ENCODE measurements at regions not wholly inside any gene's neighbourhood (a gene's known extent, or its start where the extent isn't known, plus 50 kb on each side); places are given as distances from the start of the nearest gene placed in this dataset.

DNA sequence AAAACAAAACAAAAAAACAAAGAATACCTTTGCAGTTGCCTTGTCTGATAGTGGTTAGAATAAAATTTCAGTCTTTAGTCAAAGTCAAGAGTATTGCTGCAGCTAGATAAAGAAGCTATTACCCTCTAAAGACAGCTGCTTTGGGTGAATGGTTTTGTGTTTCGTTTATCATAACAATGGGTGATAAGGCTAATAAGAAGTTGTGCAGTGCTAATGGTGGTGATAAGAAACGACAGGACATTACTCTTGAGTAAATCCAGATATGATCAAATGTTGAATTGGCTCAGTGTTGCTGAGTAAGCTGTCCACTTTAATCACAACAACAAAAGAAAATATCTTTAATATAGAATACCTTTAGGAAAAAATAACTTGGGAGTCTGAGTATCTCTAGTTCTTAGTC lies 1825.3 kb downstream of the SLITRK5 start:
- H3K4me3 ChIP-seq (ENCODE audit: insufficient read depth, low read length, poor library complexity, severe bottlenecking) = no peak overlapping the region
- no peak overlapping the region for H3K9ac ChIP-seq (ENCODE audit: low read length)
- H3K9me2 ChIP-seq (replicated peaks; ENCODE audit: insufficient read depth, low read length) = no peaks in the 10 kb centered on the region
- no peaks in the 10 kb centered on the region for H4K20me1 ChIP-seq (ENCODE audit: low read depth, low read length)
- H2AFZ ChIP-seq (ENCODE audit: low read depth, low read length, severe bottlenecking) = no peak overlapping the region
- no peaks in the 10 kb centered on the region for H3F3A ChIP-seq (ENCODE audit: insufficient read depth)
- no peaks in the 10 kb centered on the region for H3K79me2 ChIP-seq (ENCODE audit: insufficient read depth, low read length)
- no peaks in the 10 kb centered on the region for H3K27me3 ChIP-seq (ENCODE audit: low read length)
- TF ChIP-seq, protein P1, sequence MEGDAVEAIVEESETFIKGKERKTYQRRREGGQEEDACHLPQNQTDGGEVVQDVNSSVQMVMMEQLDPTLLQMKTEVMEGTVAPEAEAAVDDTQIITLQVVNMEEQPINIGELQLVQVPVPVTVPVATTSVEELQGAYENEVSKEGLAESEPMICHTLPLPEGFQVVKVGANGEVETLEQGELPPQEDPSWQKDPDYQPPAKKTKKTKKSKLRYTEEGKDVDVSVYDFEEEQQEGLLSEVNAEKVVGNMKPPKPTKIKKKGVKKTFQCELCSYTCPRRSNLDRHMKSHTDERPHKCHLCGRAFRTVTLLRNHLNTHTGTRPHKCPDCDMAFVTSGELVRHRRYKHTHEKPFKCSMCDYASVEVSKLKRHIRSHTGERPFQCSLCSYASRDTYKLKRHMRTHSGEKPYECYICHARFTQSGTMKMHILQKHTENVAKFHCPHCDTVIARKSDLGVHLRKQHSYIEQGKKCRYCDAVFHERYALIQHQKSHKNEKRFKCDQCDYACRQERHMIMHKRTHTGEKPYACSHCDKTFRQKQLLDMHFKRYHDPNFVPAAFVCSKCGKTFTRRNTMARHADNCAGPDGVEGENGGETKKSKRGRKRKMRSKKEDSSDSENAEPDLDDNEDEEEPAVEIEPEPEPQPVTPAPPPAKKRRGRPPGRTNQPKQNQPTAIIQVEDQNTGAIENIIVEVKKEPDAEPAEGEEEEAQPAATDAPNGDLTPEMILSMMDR (IDR thresholded peaks at IDR 0.05; ENCODE audit: insufficient read depth, low read length, poor library complexity, severe bottlenecking) = no peak
- TF ChIP-seq EZH2phosphoT487 (conservative IDR thresholded peaks at IDR 0.05; ENCODE audit: low read length) = no peak
- H3K9me3 ChIP-seq (ENCODE audit: insufficient read depth, low read length) = no peaks in the 10 kb centered on the region
- no peak overlapping the region for H3K4me2 ChIP-seq (ENCODE audit: low read depth, low read length, poor library complexity, severe bottlenecking)
- no peaks in the 10 kb centered on the region for H3K36me3 ChIP-seq (ENCODE audit: low read length)
- no peak overlapping the region for H3K27ac ChIP-seq (ENCODE audit: low read depth, low read length)

DNA sequence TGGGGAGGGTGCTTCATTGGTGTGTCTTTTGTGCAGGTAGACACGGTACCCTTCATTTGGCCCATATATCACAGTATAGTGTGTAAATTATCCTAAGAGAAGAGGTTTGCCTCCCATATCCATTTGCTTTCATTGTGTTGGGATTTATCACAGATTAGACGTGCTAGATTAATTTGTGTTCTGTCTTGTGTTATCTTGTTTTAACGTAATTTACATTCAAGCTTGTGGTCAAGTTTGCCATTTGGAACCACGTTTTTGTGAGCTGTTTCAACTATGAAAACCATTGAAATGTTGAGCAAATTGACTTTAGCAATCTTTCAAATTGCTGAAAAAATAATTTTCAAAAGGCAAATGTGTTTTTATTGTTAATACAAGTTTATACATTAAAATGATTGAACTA lies 1826.5 kb downstream of the SLITRK5 start:
- no peaks in the 10 kb centered on the region for H3K79me2 ChIP-seq (ENCODE audit: insufficient read depth, low read length)
- TF ChIP-seq, protein P1 (IDR thresholded peaks at IDR 0.05; ENCODE audit: insufficient read depth, low read length, poor library complexity, severe bottlenecking) = no peak
- TF ChIP-seq EZH2phosphoT487 (conservative IDR thresholded peaks at IDR 0.05; ENCODE audit: low read length) = no peak
- H3F3A ChIP-seq (ENCODE audit: insufficient read depth) = no peaks in the 10 kb centered on the region
- no peaks in the 10 kb centered on the region for H3K36me3 ChIP-seq (ENCODE audit: low read length)
- no peaks in the 10 kb centered on the region for H3K9me3 ChIP-seq (ENCODE audit: insufficient read depth, low read length)
- no peak overlapping the region for H3K9ac ChIP-seq (ENCODE audit: low read length)
- H3K4me2 ChIP-seq (ENCODE audit: low read depth, low read length, poor library complexity, severe bottlenecking) = no peak overlapping the region
- H3K27ac ChIP-seq (ENCODE audit: low read depth, low read length) = no peak overlapping the region
- H3K4me3 ChIP-seq (ENCODE audit: insufficient read depth, low read length, poor library complexity, severe bottlenecking) = no peak overlapping the region
- H4K20me1 ChIP-seq (ENCODE audit: low read depth, low read length) = no peaks in the 10 kb centered on the region
- H3K27me3 ChIP-seq (ENCODE audit: low read length) = no peaks in the 10 kb centered on the region
- H3K9me2 ChIP-seq (replicated peaks; ENCODE audit: insufficient read depth, low read length) = no peaks in the 10 kb centered on the region
- no peak overlapping the region for H2AFZ ChIP-seq (ENCODE audit: low read depth, low read length, severe bottlenecking)

DNA sequence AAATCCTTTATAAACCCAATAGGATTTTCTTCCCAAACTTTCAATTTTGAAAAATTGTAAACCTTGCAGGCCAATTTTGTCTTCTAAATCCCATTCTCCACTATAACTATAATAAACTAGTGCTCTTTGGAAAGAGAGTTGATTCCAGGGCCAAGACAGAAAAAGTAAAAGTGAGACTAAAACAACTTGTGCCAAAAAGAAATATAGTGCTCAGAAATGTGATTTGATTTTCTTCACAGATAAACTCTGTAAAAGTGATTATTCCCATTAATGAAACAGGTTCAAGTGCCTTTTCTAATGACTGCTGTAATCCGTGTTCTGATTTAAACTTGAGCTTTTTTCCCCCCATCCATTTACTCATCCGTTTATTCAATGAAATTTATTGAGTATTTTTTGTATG lies 1831.1 kb downstream of the SLITRK5 start:
- Histone ChIP-seq H3K27ac (ENCODE audit: low read depth, low read length) (no peak overlapping the region), H2AFZ (ENCODE audit: low read depth, low read length, severe bottlenecking) (no peak overlapping the region), H3K79me2 (ENCODE audit: insufficient read depth, low read length) (no peaks in the 10 kb centered on the region), H3K27me3 (ENCODE audit: low read length) (no peaks in the 10 kb centered on the region), H3K9me2 (replicated peaks; ENCODE audit: insufficient read depth, low read length) (no peaks in the 10 kb centered on the region), H3K4me2 (ENCODE audit: low read depth, low read length, poor library complexity, severe bottlenecking) (no peak overlapping the region), H3F3A (ENCODE audit: insufficient read depth) (no peaks in the 10 kb centered on the region), H3K36me3 (ENCODE audit: low read length) (no peaks in the 10 kb centered on the region), H4K20me1 (ENCODE audit: low read depth, low read length) (no peaks in the 10 kb centered on the region), H3K4me3 (ENCODE audit: insufficient read depth, low read length, poor library complexity, severe bottlenecking) (no peak overlapping the region), H3K9me3 (ENCODE audit: insufficient read depth, low read length) (no peaks in the 10 kb centered on the region), H3K9ac (ENCODE audit: low read length) (no peak overlapping the region)
- TF ChIP-seq EZH2phosphoT487 (conservative IDR thresholded peaks at IDR 0.05; ENCODE audit: low read length) = no peak
- TF ChIP-seq, protein P1 (IDR thresholded peaks at IDR 0.05; ENCODE audit: insufficient read depth, low read length, poor library complexity, severe bottlenecking) = no peak
